ENCODE measurements at regions not wholly inside any gene's neighbourhood (a gene's known extent, or its start where the extent isn't known, plus 50 kb on each side); places are given as distances from the start of the nearest gene placed in this dataset.

DNA sequence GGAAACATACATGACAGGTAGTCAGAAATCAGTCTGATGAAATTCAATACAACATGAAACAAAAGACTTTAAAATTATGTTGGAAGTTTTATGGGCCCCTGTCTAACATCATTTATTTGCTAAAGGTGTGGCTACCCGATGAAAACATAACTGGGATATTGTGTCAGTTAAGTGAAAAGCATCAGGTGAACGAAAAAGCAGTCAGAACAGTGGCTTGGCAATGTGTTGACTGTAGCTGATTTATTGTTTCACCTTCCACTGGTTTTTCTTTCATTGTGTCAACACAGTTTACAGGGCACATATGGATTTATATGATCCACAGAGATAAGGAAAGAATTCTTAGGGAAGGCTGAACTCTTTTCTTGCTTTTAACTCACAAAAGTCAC lies 429.6 kb upstream of the ZNF608 start:
- TF ChIP-seq, protein P1, sequence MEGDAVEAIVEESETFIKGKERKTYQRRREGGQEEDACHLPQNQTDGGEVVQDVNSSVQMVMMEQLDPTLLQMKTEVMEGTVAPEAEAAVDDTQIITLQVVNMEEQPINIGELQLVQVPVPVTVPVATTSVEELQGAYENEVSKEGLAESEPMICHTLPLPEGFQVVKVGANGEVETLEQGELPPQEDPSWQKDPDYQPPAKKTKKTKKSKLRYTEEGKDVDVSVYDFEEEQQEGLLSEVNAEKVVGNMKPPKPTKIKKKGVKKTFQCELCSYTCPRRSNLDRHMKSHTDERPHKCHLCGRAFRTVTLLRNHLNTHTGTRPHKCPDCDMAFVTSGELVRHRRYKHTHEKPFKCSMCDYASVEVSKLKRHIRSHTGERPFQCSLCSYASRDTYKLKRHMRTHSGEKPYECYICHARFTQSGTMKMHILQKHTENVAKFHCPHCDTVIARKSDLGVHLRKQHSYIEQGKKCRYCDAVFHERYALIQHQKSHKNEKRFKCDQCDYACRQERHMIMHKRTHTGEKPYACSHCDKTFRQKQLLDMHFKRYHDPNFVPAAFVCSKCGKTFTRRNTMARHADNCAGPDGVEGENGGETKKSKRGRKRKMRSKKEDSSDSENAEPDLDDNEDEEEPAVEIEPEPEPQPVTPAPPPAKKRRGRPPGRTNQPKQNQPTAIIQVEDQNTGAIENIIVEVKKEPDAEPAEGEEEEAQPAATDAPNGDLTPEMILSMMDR (IDR thresholded peaks at IDR 0.05; ENCODE audit: low read depth, low read length, missing control alignments): no peak
- H3K4me3 ChIP-seq (ENCODE audit: low read depth, low read length): no peak overlapping the region
- DNase-seq (ENCODE audit: low read depth): no peak
- in situ Hi-C loops (cut with HindIII; ENCODE audit: low sequenced_read_pairs): no loop called here

DNA sequence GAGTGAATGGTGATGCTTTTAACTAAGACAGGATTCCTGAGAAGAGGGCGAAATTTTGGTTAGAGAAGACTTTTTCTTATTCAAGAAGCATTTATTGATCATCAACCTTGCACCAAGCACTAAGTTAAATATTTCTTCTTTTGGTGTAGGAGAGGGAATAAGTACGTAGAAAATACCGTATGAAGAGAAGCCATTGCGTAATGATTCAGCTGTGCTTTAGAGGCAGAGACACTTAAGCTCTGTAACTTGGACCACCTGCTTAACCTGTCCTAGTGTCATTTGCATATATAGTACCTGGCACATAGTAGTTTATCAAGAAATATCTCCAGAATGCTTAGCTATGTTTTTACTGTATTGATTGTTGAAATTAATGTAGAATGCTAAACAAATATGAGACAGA lies 430.9 kb upstream of the ZNF608 start:
- H3K4me3 ChIP-seq (ENCODE audit: low read depth, low read length): no peak overlapping the region
- in situ Hi-C loops (cut with HindIII; ENCODE audit: low sequenced_read_pairs): no loop called here
- DNase-seq (ENCODE audit: low read depth): no peak
- TF ChIP-seq, protein P1 (IDR thresholded peaks at IDR 0.05; ENCODE audit: low read depth, low read length, missing control alignments): no peak

DNA sequence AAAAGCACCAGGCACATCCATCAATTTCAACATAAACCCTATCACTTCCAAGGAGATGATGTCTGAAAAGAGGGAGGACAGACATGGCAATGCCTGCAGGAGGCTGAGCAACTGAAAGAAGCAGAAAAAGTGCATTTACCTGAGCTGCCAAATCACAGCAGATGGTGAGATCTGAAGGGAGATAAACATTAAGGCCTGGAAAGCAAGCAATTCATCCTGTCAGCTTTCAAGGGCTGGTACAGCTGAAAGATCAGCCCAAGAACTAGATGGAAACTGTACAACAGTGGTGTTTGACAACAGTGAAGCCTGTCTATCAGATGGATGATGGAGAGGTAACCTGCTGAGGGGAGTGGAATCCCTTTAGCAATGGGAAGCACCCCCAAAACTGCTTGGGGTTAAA lies 433.2 kb upstream of the ZNF608 start:
- TF ChIP-seq, protein P1 (IDR thresholded peaks at IDR 0.05; ENCODE audit: low read depth, low read length, missing control alignments): no peak
- no peak overlapping the region for H3K4me3 ChIP-seq (ENCODE audit: low read depth, low read length)
- in situ Hi-C loops (cut with HindIII; ENCODE audit: low sequenced_read_pairs): no loop called here
- no peak for DNase-seq (ENCODE audit: low read depth)

DNA sequence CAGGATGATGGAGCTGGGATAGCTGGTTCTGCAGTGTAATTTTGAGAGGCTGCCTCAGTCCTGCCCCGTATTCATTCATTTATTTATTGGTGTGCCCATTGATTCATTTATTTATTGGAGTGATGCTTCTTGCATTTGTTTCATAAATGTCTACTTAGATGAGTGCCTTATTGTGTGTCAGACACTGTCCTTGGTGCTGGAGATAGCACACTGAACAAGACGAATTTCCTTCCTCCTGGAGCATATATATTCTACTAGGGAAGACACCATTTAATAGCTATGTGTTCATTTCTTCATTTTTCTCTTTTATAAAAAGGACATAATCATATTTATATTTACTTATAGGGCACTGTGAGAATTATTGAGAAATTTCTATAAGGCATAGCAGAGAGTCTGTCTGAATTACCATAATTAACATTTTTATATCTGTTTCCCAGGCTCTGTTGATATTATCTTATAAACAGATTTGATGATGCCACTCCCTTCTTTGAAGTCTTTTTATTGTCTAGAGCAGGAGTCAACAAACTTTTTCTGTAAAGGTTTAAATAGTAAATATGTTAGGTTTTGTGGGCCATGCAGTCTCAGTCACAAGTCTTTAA lies 433.9 kb upstream of the ZNF608 start:
- TF ChIP-seq, protein P1 (IDR thresholded peaks at IDR 0.05; ENCODE audit: low read depth, low read length, missing control alignments): no peak
- H3K4me3 ChIP-seq (ENCODE audit: low read depth, low read length): no peak overlapping the region
- no peak for DNase-seq (ENCODE audit: low read depth)
- in situ Hi-C loops (cut with HindIII; ENCODE audit: low sequenced_read_pairs): no loop called here

DNA sequence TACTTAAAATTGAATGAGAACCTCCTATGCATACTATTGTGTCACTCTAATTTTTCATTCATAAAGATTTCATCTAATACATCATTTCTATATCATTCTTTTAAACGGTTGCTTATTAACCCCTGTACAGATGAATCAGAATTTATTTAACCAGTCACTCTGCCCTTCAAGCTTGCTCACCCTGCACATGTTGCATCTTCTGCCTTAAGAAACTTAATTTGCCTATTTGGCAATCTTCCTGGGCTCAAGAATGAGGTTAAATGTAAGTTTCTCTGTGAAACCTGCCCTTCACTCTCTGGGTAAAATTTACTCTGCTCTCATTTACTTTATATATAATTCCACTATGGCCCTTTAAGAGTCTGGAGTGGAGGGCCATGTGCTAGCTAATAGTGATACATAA lies 434.7 kb upstream of the ZNF608 start:
- in situ Hi-C loops (cut with HindIII; ENCODE audit: low sequenced_read_pairs): no loop called here

DNA sequence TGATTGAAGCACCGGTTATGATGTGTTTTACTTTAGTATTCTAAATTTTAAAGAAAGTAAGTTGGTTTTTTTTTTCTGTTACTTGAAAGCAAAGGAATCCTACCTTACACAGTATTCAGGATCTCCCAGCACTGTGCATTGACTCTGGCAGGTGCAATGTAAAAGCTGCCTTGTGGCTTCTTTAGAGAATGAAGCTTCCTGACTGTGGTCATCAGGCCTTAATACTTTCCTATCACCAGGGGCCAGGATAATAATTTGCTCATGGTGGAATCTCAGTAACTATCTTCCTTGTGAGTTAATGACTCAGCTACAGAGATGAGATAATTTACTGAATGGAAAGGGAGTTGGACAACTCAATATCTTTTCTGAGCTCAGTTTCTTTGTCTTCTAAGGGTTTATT lies 435.5 kb upstream of the ZNF608 start:
- TF ChIP-seq, protein P1 (IDR thresholded peaks at IDR 0.05; ENCODE audit: low read depth, low read length, missing control alignments): no peak
- no peak overlapping the region for H3K4me3 ChIP-seq (ENCODE audit: low read depth, low read length)
- in situ Hi-C loops (cut with HindIII; ENCODE audit: low sequenced_read_pairs): no loop called here
- DNase-seq (ENCODE audit: low read depth): no peak

More for the DNA sequence above, 434.7 kb upstream of the ZNF608 start:
- TF ChIP-seq, protein P1 (IDR thresholded peaks at IDR 0.05; ENCODE audit: low read depth, low read length, missing control alignments): no peak
- no peak for DNase-seq (ENCODE audit: low read depth)
- no peak overlapping the region for H3K4me3 ChIP-seq (ENCODE audit: low read depth, low read length)
